Body of pancreas (tissue), 4 donors: ENCODE measurements at regions not wholly inside any gene's neighbourhood (a gene's known extent, or its start where the extent isn't known, plus 50 kb on each side); places are given as distances from the start of the nearest gene placed in this dataset.

ENCODE experiments used
- POLR2A ChIP-seq, 3 donors: fragments of 450-650 bp; IDR thresholded peaks; one replicate each; pipeline ENCODE4 v1.6.1; 2016; ENCODE audit warnings: antibody characterized with exemption in 3 of 3, mild to moderate bottlenecking in 2 of 3
- TF ChIP-seq, protein P1 (sequence below), 7 experiments: fragments of 450-650 bp in 4 of 7; fragments of 200-600 bp in 3 of 7; sonication (generic) in 3 of 7; IDR thresholded peaks; one replicate each; pipeline ENCODE4 v1.5.1; 2016 to 2019; ENCODE audit warnings: antibody characterized with exemption in 7 of 7

DNA sequence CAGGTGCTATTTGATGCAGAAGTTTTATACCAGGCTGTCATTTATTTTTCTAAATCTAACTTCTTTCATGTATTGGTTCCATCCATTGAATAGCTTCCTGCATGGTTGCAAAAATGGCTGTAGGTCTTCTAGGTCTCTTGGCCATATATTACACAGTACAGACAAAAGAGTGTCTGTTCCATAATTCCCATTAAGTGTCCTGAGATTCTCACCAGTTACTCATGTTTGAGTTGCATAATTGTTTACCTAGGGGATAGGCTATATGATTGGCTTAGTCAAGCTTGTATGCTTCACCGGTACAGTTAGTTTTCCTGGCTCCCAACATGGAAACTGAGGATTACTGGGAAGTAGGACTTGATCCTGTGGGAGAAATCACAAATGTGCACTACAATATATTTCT lies 399.4 kb upstream of the NUDT12 start:
- TF ChIP-seq, protein P1, sequence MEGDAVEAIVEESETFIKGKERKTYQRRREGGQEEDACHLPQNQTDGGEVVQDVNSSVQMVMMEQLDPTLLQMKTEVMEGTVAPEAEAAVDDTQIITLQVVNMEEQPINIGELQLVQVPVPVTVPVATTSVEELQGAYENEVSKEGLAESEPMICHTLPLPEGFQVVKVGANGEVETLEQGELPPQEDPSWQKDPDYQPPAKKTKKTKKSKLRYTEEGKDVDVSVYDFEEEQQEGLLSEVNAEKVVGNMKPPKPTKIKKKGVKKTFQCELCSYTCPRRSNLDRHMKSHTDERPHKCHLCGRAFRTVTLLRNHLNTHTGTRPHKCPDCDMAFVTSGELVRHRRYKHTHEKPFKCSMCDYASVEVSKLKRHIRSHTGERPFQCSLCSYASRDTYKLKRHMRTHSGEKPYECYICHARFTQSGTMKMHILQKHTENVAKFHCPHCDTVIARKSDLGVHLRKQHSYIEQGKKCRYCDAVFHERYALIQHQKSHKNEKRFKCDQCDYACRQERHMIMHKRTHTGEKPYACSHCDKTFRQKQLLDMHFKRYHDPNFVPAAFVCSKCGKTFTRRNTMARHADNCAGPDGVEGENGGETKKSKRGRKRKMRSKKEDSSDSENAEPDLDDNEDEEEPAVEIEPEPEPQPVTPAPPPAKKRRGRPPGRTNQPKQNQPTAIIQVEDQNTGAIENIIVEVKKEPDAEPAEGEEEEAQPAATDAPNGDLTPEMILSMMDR (IDR thresholded peaks at IDR 0.05) = no peak
- TF ChIP-seq POLR2A (IDR thresholded peaks at IDR 0.05) = no peak
